Uterus (tissue), 3 donors: ENCODE measurements at regions not wholly inside any gene's neighbourhood (a gene's known extent, or its start where the extent isn't known, plus 50 kb on each side); places are given as distances from the start of the nearest gene placed in this dataset.

ENCODE experiments used
- DNase-seq, 2 donors: peaks; one replicate each; pipeline ENCODE4 v3.0.0-alpha.2; 2019 to 2020
- H3K27ac ChIP-seq, 2 donors: fragments of 200-600 bp; sonication (generic); 1 replicate in 1 of 2; 2 replicates in 1 of 2; pipeline ENCODE4 v1.5.1; 2016 to 2018
- H3K27me3 ChIP-seq, 2 donors: fragments of 200-600 bp; sonication (generic); one replicate each; pipeline ENCODE4 v1.5.1; 2018 to 2019; ENCODE audit warnings: control low read depth in 1 of 2
- H3K36me3 ChIP-seq, 2 donors: fragments of 200-600 bp; sonication (generic); one replicate each; pipeline ENCODE4 v1.5.1; 2019; ENCODE audit warnings: control low read depth in 1 of 2
- H3K4me1 ChIP-seq, 2 donors: fragments of 200-600 bp; sonication (generic); one replicate each; pipeline ENCODE4 v1.5.1; 2018 to 2019; ENCODE audit warnings: control low read depth in 1 of 2
- H3K4me3 ChIP-seq, 2 donors: fragments of 200-600 bp; sonication (generic); 1 replicate in 1 of 2; 2 replicates in 1 of 2; pipeline ENCODE4 v1.5.1; 2018 to 2019; ENCODE audit warnings: mild to moderate bottlenecking in 1 of 2
- H3K9me3 ChIP-seq, 2 donors: fragments of 200-600 bp; sonication (generic); one replicate each; pipeline ENCODE4 v1.5.1; 2019; ENCODE audit warnings: control low read depth in 1 of 2
- CTCF ChIP-seq, 4 experiments: fragments of 200-600 bp in 2 of 4; fragments of 450-650 bp in 2 of 4; sonication (generic) in 2 of 4; IDR thresholded peaks; one replicate each; pipeline ENCODE4 v1.5.1; 2016 to 2019; ENCODE audit warnings: antibody characterized with exemption in 4 of 4, mild to moderate bottlenecking in 2 of 4, moderate library complexity in 1 of 4
- POLR2A ChIP-seq, 2 donors: fragments of 450-650 bp; IDR thresholded peaks; one replicate each; pipeline ENCODE4 v1.6.1; 2016; ENCODE audit warnings: antibody characterized with exemption in 2 of 2, mild to moderate bottlenecking in 1 of 2, moderate library complexity in 1 of 2
- intact Hi-C: fragments of 100-400 bp; cut with DNase I; formaldehyde crosslinking; loops from one replicate; pipeline ENCODE4 v1.15.1; 2023; ENCODE audit warnings: low total_unique reads
- donor health status: DM: yes; HTN: yes; CAD: no.

DNA sequence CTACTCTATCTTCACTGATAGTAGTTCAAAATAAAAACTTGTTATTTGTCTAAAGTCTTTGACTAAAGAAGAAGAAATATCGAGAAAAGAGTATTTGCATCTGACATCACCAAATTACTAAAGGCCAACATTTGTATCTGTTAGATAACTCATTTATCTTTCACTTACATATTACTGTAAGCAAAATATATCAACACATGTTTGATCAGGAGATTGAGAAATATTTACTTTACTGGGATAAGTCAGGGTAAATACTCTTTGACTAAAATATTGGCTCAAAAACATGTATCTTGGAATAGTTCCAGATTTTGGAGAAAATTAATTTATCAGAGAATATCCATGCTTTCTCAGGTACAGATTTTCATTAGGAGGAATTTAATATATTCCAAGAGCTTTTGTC is 306.0 kb downstream of the TENT5A start:
- no peaks in the 10 kb centered on the region for H3K36me3 ChIP-seq
- no peak overlapping the region for H3K27ac ChIP-seq
- no peaks in the 10 kb centered on the region for H3K4me1 ChIP-seq
- H3K27me3 ChIP-seq, result no peaks in the 10 kb centered on the region
- intact Hi-C loops, result no loop called here
- no peaks in the 10 kb centered on the region for H3K9me3 ChIP-seq
- no peak for TF ChIP-seq CTCF (IDR thresholded peaks at IDR 0.05)
- no peak for TF ChIP-seq POLR2A (IDR thresholded peaks at IDR 0.05)
- DNase-seq, result no peak
- H3K4me3 ChIP-seq, result no peak overlapping the region

GRCh38 chr6:81439417-81439816 is 313.1 kb downstream of the TENT5A start:
- Histone ChIP-seq H3K27ac (no peak overlapping the region), H3K27me3 (no peaks in the 10 kb centered on the region), H3K9me3 (peaks cover 0 to 12% of the 10 kb centered on the region in 2 donors), H3K4me1 (no peaks in the 10 kb centered on the region), H3K36me3 (no peaks in the 10 kb centered on the region), H3K4me3 (no peak overlapping the region)
- intact Hi-C loops, result no loop called here
- no peak for DNase-seq
- TF ChIP-seq POLR2A (IDR thresholded peaks at IDR 0.05) (no peak), CTCF (IDR thresholded peaks at IDR 0.05) (no peak)

- no peaks in the 10 kb centered on the region for H3K4me1 ChIP-seq
- TF ChIP-seq CTCF (IDR thresholded peaks at IDR 0.05) (no peak), POLR2A (IDR thresholded peaks at IDR 0.05) (no peak)
- DNase-seq, result no peak
- intact Hi-C loops, result no loop called here
- H3K27me3 ChIP-seq, result no peaks in the 10 kb centered on the region
- no peak overlapping the region for H3K4me3 ChIP-seq
- H3K9me3 ChIP-seq, result peaks cover 0 to 12% of the 10 kb centered on the region in 2 donors
- no peak overlapping the region for H3K27ac ChIP-seq
- no peaks in the 10 kb centered on the region for H3K36me3 ChIP-seq
Measured at GRCh38 chr6:81436990-81437389, 315.5 kb downstream of the TENT5A start.

GRCh38 chr6:81413306-81413705 is 339.2 kb downstream of the TENT5A start:
- H3K27ac ChIP-seq, result no peak overlapping the region
- no peaks in the 10 kb centered on the region for H3K4me1 ChIP-seq
- no peaks in the 10 kb centered on the region for H3K36me3 ChIP-seq
- no peak for DNase-seq
- H3K4me3 ChIP-seq, result no peak overlapping the region
- no peak for TF ChIP-seq POLR2A (IDR thresholded peaks at IDR 0.05)
- no peak for TF ChIP-seq CTCF (IDR thresholded peaks at IDR 0.05)
- no peaks in the 10 kb centered on the region for H3K27me3 ChIP-seq
- H3K9me3 ChIP-seq, result no peaks in the 10 kb centered on the region
- intact Hi-C loops, result no loop called here

GRCh38 chr6:81401970-81402690 is 350.4 kb downstream of the TENT5A start:
- H3K4me1 ChIP-seq, result no peaks in the 10 kb centered on the region
- no peak overlapping the region for H3K4me3 ChIP-seq
- no peaks in the 10 kb centered on the region for H3K36me3 ChIP-seq
- DNase-seq, result no peak
- H3K9me3 ChIP-seq, result no peaks in the 10 kb centered on the region
- H3K27me3 ChIP-seq, result no peaks in the 10 kb centered on the region
- H3K27ac ChIP-seq, result peak overlapping the region; percentile 5 to 72
- intact Hi-C loops, result no loop called here
- TF ChIP-seq CTCF (IDR thresholded peaks at IDR 0.05) (no peak), POLR2A (IDR thresholded peaks at IDR 0.05) (no peak)
